ENCODE measurements at regions not wholly inside any gene's neighbourhood (a gene's known extent, or its start where the extent isn't known, plus 50 kb on each side); places are given as distances from the start of the nearest gene placed in this dataset.
"Not testable (repeated sequence)": the region's sequence is repeated elsewhere in the genome, so short reads cannot be mapped to it uniquely, and the experiment has no call there.

DNA sequence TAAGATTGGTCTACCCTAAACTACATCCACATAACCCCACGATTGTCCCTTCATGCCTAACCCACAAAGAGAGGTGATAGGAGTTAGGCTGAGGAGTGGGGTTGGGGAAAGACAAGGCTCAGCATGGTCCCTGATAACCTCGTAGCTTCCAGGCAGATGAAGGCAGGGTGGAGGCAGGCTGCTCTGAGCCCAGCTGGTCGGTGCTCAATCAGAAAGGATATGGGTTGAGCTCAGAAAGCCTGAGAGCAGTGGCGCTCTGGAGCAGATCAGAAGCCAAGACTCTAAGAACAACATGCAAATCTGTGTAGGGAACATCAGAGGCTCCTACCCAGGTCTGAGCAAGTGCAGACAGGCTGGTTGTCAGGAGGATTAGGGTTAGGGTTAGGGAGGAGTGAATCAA is 353.0 kb downstream of the GOLGA6L6 start:
- H2BK15ac ChIP-seq (ENCODE audit: low read depth, low read length); CTCF ChIA-PET; intact Hi-C loops (cut with micrococcal nuclease); H3K27me3 ChIP-seq (ENCODE audit: control insufficient read depth, insufficient read depth, low read length); H2AFZ ChIP-seq (replicated peaks; ENCODE audit: low read length, poor library complexity); H4K8ac ChIP-seq (ENCODE audit: low read depth in 2 of 2, low read length in 2 of 2); H3K4me2 ChIP-seq (ENCODE audit: low read depth, low read length); H3K4me3 ChIP-seq (ENCODE audit: insufficient read depth, low read depth, low read length); H2BK5ac ChIP-seq (ENCODE audit: low read depth, low read length, poor library complexity, severe bottlenecking); H3K9me3 ChIP-seq (ENCODE audit: control insufficient read depth, insufficient read depth, low read length); H3K23ac ChIP-seq (ENCODE audit: low read depth, low read length); H3K4ac ChIP-seq (ENCODE audit: low read depth, low read length); H2BK20ac ChIP-seq (ENCODE audit: low read depth, low read length); H3K4me1 ChIP-seq (ENCODE audit: control insufficient read depth, insufficient read depth, low read length); H3K79me1 ChIP-seq (ENCODE audit: low read depth in 1 of 2, low read length in 2 of 2); dilution Hi-C loops (cut with HindIII; ENCODE audit: low sequenced_read_pairs, unreplicated experiment); H3K14ac ChIP-seq (replicated peaks; ENCODE audit: low read depth, low read length); H2BK120ac ChIP-seq (ENCODE audit: low read depth, low read length); POLR2A ChIA-PET (ENCODE audit: unreplicated experiment); H2AK9ac ChIP-seq (replicated peaks; ENCODE audit: low read depth, low read length, poor library complexity); BruUV-seq (replicated peaks); ATAC-seq (ENCODE audit: low read depth); H3K9ac ChIP-seq (ENCODE audit: low read depth, low read length); DNase-seq; H3K36me3 ChIP-seq (ENCODE audit: control insufficient read depth, insufficient read depth, low read length); H4K5ac ChIP-seq (ENCODE audit: low read depth, low read length); H4K91ac ChIP-seq (ENCODE audit: insufficient read depth, low read depth, low read length); H3K9me1 ChIP-seq (ENCODE audit: insufficient read depth, low read length); H2AK5ac ChIP-seq (ENCODE audit: low read depth, low read length); H4K20me1 ChIP-seq (ENCODE audit: insufficient read depth, low read length); H3K27ac ChIP-seq (ENCODE audit: insufficient read depth, low read length); H3K18ac ChIP-seq (ENCODE audit: low read depth, low read length); H3K56ac ChIP-seq (ENCODE audit: extremely low read depth, insufficient read depth, low read length): not testable (repeated sequence)
- WGBS, 2 experiments (ENCODE audit: extremely low coverage in 2 of 2, insufficient read length in 1 of 2), result 16% methylated on average over 3 of the region's 4 CpGs; no CpG with 5 or more reads in 1 of the 2 experiments
- in situ Hi-C loops (cut with MboI; ENCODE audit: low sequenced_read_pairs), result loop anchor here (25.0 kb wide), 1 partner anchor 99 kb away; no protein-coding TSS in a partner anchor

GRCh38 chr15:20187370-20188355 is 353.9 kb downstream of the GOLGA6L6 start:
- H2AK9ac ChIP-seq (replicated peaks; ENCODE audit: low read depth, low read length, poor library complexity); H2BK20ac ChIP-seq (ENCODE audit: low read depth, low read length); CTCF ChIA-PET; H3K23ac ChIP-seq (ENCODE audit: low read depth, low read length); ATAC-seq (ENCODE audit: low read depth); DNase-seq; H3K4me3 ChIP-seq (ENCODE audit: insufficient read depth, low read depth, low read length); H2BK120ac ChIP-seq (ENCODE audit: low read depth, low read length); H3K4me1 ChIP-seq (ENCODE audit: control insufficient read depth, insufficient read depth, low read length); H4K5ac ChIP-seq (ENCODE audit: low read depth, low read length); H3K79me1 ChIP-seq (ENCODE audit: low read depth in 1 of 2, low read length in 2 of 2); H3K9me3 ChIP-seq (ENCODE audit: control insufficient read depth, insufficient read depth, low read length); H4K91ac ChIP-seq (ENCODE audit: insufficient read depth, low read depth, low read length); dilution Hi-C loops (cut with HindIII; ENCODE audit: low sequenced_read_pairs, unreplicated experiment); H2AFZ ChIP-seq (replicated peaks; ENCODE audit: low read length, poor library complexity); BruUV-seq (replicated peaks); H3K18ac ChIP-seq (ENCODE audit: low read depth, low read length); H2BK15ac ChIP-seq (ENCODE audit: low read depth, low read length); H3K4me2 ChIP-seq (ENCODE audit: low read depth, low read length); H3K36me3 ChIP-seq (ENCODE audit: control insufficient read depth, insufficient read depth, low read length); H3K9ac ChIP-seq (ENCODE audit: low read depth, low read length); H2AK5ac ChIP-seq (ENCODE audit: low read depth, low read length); H4K8ac ChIP-seq (ENCODE audit: low read depth in 2 of 2, low read length in 2 of 2); H2BK5ac ChIP-seq (ENCODE audit: low read depth, low read length, poor library complexity, severe bottlenecking); H4K20me1 ChIP-seq (ENCODE audit: insufficient read depth, low read length); H3K14ac ChIP-seq (replicated peaks; ENCODE audit: low read depth, low read length); H3K4ac ChIP-seq (ENCODE audit: low read depth, low read length); H3K27me3 ChIP-seq (ENCODE audit: control insufficient read depth, insufficient read depth, low read length); H3K27ac ChIP-seq (ENCODE audit: insufficient read depth, low read length); H3K9me1 ChIP-seq (ENCODE audit: insufficient read depth, low read length); intact Hi-C loops (cut with micrococcal nuclease); H3K56ac ChIP-seq (ENCODE audit: extremely low read depth, insufficient read depth, low read length); POLR2A ChIA-PET (ENCODE audit: unreplicated experiment): not testable (repeated sequence)
- in situ Hi-C loops (cut with MboI; ENCODE audit: low sequenced_read_pairs), result loop anchor here (25.0 kb wide), 1 partner anchor 100 kb away; no protein-coding TSS in a partner anchor
- 0% methylated on average over 1 of the region's 1 CpG; no CpG with 5 or more reads in 1 of the 2 experiments for WGBS, 2 experiments (ENCODE audit: extremely low coverage in 2 of 2, insufficient read length in 1 of 2)
